Choroid plexus epithelial cell (primary cell): ENCODE measurements at regions not wholly inside any gene's neighbourhood (a gene's known extent, or its start where the extent isn't known, plus 50 kb on each side); places are given as distances from the start of the nearest gene placed in this dataset.
"Not testable (repeated sequence)": the region's sequence is repeated elsewhere in the genome, so short reads cannot be mapped to it uniquely, and the experiment has no call there.

ENCODE experiments used
- DNase-seq: peaks from one replicate; pipeline ENCODE4 v3.0.0-alpha.2; 2010; ENCODE audit warnings: low read depth
- H3K4me3 ChIP-seq: 2 replicates; pipeline ENCODE4 v1.5.1; 2011; ENCODE audit warnings: low read depth, mild to moderate bottlenecking, control low read depth, low read length, moderate library complexity
- TF ChIP-seq, protein P1 (sequence below): conservative IDR thresholded peaks from 2 replicates; pipeline ENCODE4 v1.5.1; 2011; ENCODE audit warnings: low read depth, mild to moderate bottlenecking, control low read depth, inconsistent platforms, low read length, moderate library complexity

- TF ChIP-seq, protein P1, sequence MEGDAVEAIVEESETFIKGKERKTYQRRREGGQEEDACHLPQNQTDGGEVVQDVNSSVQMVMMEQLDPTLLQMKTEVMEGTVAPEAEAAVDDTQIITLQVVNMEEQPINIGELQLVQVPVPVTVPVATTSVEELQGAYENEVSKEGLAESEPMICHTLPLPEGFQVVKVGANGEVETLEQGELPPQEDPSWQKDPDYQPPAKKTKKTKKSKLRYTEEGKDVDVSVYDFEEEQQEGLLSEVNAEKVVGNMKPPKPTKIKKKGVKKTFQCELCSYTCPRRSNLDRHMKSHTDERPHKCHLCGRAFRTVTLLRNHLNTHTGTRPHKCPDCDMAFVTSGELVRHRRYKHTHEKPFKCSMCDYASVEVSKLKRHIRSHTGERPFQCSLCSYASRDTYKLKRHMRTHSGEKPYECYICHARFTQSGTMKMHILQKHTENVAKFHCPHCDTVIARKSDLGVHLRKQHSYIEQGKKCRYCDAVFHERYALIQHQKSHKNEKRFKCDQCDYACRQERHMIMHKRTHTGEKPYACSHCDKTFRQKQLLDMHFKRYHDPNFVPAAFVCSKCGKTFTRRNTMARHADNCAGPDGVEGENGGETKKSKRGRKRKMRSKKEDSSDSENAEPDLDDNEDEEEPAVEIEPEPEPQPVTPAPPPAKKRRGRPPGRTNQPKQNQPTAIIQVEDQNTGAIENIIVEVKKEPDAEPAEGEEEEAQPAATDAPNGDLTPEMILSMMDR, result no peak
- H3K4me3 ChIP-seq, result no peak overlapping the region
- DNase-seq, result no peak
Measured at GRCh38 chr14:83047059-83047830, 1513.6 kb upstream of the SEL1L start.

GRCh38 chr14:83053022-83053710, 1519.5 kb upstream of the SEL1L start:
- TF ChIP-seq, protein P1, result no peak
- no peak overlapping the region for H3K4me3 ChIP-seq
- DNase-seq, result no peak

GRCh38 chr14:83058068-83058467, 1524.4 kb upstream of the SEL1L start:
- TF ChIP-seq, protein P1, result no peak
- no peak overlapping the region for H3K4me3 ChIP-seq
- DNase-seq, result no peak

GRCh38 chr14:83071888-83072501, 1538.3 kb upstream of the SEL1L start:
- TF ChIP-seq, protein P1, result peak; percentile 39
- peak; percentile 38 for DNase-seq
- no peak overlapping the region for H3K4me3 ChIP-seq

DNA sequence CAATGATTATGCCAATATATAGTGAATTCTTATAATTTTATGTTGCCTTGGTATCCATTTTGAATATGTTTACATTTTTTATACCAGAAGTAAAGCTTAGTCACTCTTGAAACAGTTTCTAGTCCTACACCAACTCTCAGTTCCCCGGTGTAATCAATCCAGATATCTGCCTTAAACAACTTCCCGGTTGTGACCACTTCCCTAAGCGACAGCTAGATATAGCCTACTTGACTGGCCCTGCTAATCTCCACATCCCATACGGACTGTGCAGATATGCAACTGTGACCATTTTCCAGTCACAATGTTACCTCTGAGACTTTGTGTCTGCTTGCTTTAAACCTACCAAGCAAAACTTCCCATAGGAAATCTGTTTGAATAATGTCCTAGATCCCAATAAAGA, 1551.5 kb upstream of the SEL1L start:
- H3K4me3 ChIP-seq, result no peak overlapping the region
- TF ChIP-seq, protein P1, result no peak
- no peak for DNase-seq

- DNase-seq, result no peak
- TF ChIP-seq, protein P1, result no peak
- no peak overlapping the region for H3K4me3 ChIP-seq
Measured at GRCh38 chr14:83085725-83086124, 1552.1 kb upstream of the SEL1L start.

DNA sequence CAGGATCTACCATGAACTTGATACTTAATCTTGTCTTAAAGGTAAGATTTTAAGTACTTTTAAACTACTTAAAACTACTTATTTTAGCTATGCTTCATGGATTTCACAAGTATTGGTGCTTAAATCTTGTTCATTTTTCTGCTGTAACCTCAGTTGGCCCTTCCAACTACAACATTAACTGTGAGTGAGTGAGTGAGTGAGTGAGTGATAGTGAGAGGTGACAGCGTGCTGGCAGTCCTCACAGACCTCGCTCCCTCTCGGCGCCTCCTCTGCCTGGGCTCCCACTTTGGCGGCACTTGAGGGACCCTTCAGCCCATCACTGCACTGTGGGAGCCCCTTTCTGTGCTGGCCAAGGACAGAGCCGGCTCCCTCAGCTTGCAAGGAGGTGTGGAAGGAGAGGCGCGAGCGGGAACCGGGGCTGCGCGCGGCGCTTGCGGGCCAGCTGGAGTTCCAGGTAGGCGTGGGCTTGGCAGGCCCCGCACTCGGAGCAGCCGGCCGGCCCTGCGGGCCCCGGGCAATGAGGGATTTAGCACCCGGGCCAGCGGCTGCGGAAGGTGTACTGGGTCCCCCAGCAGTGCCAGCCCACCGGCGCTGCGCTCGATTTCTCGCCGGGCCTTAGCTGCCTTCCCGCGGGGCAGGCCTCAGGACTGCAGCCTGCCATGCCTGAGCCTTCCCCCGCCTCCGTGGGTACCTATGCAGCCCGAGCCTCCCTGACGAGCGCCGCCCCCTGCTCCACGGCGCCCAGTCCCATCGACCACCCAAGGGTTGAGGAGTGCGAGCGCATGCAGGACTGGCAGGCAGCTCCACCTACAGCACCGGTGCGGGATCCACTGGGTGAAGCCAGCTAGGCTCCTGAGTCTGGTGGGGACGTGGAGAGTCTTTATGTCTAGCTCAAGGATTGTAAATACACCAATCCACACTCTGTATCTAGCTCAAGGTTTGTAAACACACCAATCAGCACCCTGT, 1558.6 kb upstream of the SEL1L start:
- DNase-seq, H3K4me3 ChIP-seq: not testable (repeated sequence)
